B cell (primary cell): ENCODE measurements at regions not wholly inside any gene's neighbourhood (a gene's known extent, or its start where the extent isn't known, plus 50 kb on each side); places are given as distances from the start of the nearest gene placed in this dataset.

Experiments used
- ATAC-seq: fragments of 200-7000 bp; cut with Tn5 transposase; one replicate; pipeline ENCODE4 v1.10.0; 2021; ENCODE audit warnings: low read depth, mild to moderate bottlenecking, moderate number of reproducible peaks, moderate library complexity
- CTCF ChIA-PET: fragments of 350-600 bp; sonication (Branson Sonifier 250); formaldehyde crosslinking; loops from one replicate; lab custom pipeline; 2021; ENCODE audit warnings: antibody characterized with exemption, inconsistent platforms; lab: Charles Lee
- POLR2A ChIA-PET: fragments of 350-600 bp; sonication (Branson Sonifier 250); formaldehyde crosslinking; loops from one replicate; lab custom pipeline; 2021; ENCODE audit warnings: antibody characterized with exemption; lab: Charles Lee
- DNase-seq: peaks from one replicate; pipeline ENCODE4 v3.0.0; 2013
- H2AFZ ChIP-seq: 2 replicates; pipeline ENCODE4 v1.6.1; 2012; ENCODE audit warnings: mild to moderate bottlenecking, low read depth, low read length; ENCODE audit not compliant: insufficient read depth, poor library complexity, severe bottlenecking
- H3K27ac ChIP-seq, 2 donors: 1 replicate in 1 of 2; 2 replicates in 1 of 2; pipeline ENCODE4 v1.5.1; 2012 to 2013; ENCODE audit warnings: low read length in 2 of 2, mild to moderate bottlenecking in 2 of 2, moderate library complexity in 1 of 2
- H3K27me3 ChIP-seq, 4 experiments: fragments of 200-600 bp in 1 of 4; sonication (generic) in 1 of 4; replicated peaks in 1 of 4; 1 replicate in 2 of 4; 2 replicates in 2 of 4; pipeline versions ENCODE4 v1.6.1 to v1.7.0; 2013 to 2016; ENCODE audit warnings: low read length in 3 of 4, mild to moderate bottlenecking in 2 of 4, mixed read lengths in 1 of 4, moderate library complexity in 1 of 4; ENCODE audit not compliant: insufficient read depth in 4 of 4, control insufficient read depth in 3 of 4; ENCODE audit errors: control extremely low read depth in 1 of 4
- H3K36me3 ChIP-seq, 2 experiments: replicated peaks in 1 of 2; 1 replicate in 1 of 2; 2 replicates in 1 of 2; pipeline versions ENCODE4 v1.6.1 to v1.7.1; 2013; ENCODE audit warnings: low read length in 1 of 2; ENCODE audit not compliant: insufficient read depth in 2 of 2, control insufficient read depth in 1 of 2; ENCODE audit errors: control extremely low read depth in 1 of 2, extremely low read depth in 1 of 2
- H3K4me1 ChIP-seq, 2 donors: fragments of 200-600 bp in 1 of 2; sonication (generic) in 1 of 2; 1 replicate in 1 of 2; 2 replicates in 1 of 2; pipeline versions ENCODE4 v1.5.1 to v1.6.1; 2013 to 2017; ENCODE audit warnings: low read length in 2 of 2; ENCODE audit not compliant: control insufficient read depth in 2 of 2, insufficient read depth in 2 of 2
- H3K4me2 ChIP-seq: replicated peaks from 2 replicates; pipeline ENCODE3; 2012; ENCODE audit warnings: mild to moderate bottlenecking, low read depth, low read length; ENCODE audit not compliant: poor library complexity, severe bottlenecking
- H3K4me3 ChIP-seq, 5 experiments: fragments of 200-600 bp in 1 of 5; sonication (generic) in 1 of 5; 1 replicate in 3 of 5; 2 replicates in 2 of 5; pipeline versions ENCODE4 v1.5.1 to v1.7.0; 2011 to 2016; ENCODE audit warnings: low read length in 4 of 5, mild to moderate bottlenecking in 4 of 5, low read depth in 2 of 5, control low read depth in 1 of 5, moderate library complexity in 1 of 5; ENCODE audit not compliant: insufficient read depth in 1 of 5; ENCODE audit errors: control extremely low read depth in 1 of 5, extremely low read depth in 1 of 5
- H3K79me2 ChIP-seq: fragments of 200-600 bp; sonication (generic); one replicate; pipeline ENCODE4 v1.6.0; 2016; ENCODE audit warnings: low read length; ENCODE audit not compliant: control insufficient read depth, insufficient read depth
- H3K9ac ChIP-seq: fragments of 200-600 bp; sonication (generic); 2 replicates; pipeline ENCODE4 v1.6.1; 2017; ENCODE audit warnings: mild to moderate bottlenecking, low read length, moderate library complexity
- H3K9me3 ChIP-seq, 3 donors: one replicate each; pipeline versions ENCODE4 v1.6.1 to v1.7.1; 2013; ENCODE audit warnings: low read length in 2 of 3; ENCODE audit not compliant: control insufficient read depth in 2 of 3, insufficient read depth in 1 of 3; ENCODE audit errors: control extremely low read depth in 1 of 3
- H4K20me1 ChIP-seq: 2 replicates; pipeline ENCODE4 v1.6.0; 2012; ENCODE audit warnings: mild to moderate bottlenecking, low read length; ENCODE audit not compliant: insufficient read depth, control insufficient read depth, poor library complexity, severe bottlenecking
- H3K27ac Mint-ChIP-seq: one replicate; pipeline ENCODE4 v1.8.0; 2021; ENCODE audit warnings: mixed read lengths
- H3K27me3 Mint-ChIP-seq: one replicate; pipeline ENCODE4 v1.8.0; 2021; ENCODE audit warnings: mixed read lengths
- H3K4me1 Mint-ChIP-seq: one replicate; pipeline ENCODE4 v1.8.0; 2021; ENCODE audit warnings: mixed read lengths
- H3K4me3 Mint-ChIP-seq: one replicate; pipeline ENCODE4 v1.8.0; 2021; ENCODE audit warnings: mixed read lengths
- H3K9me3 Mint-ChIP-seq: one replicate; pipeline ENCODE4 v1.8.0; 2022; ENCODE audit warnings: mixed read lengths; ENCODE audit not compliant: insufficient read depth
- EZH2 ChIP-seq: IDR thresholded peaks from 2 replicates; pipeline ENCODE4 v1.6.1; 2012; ENCODE audit warnings: borderline replicate concordance, low read depth, mild to moderate bottlenecking, moderate library complexity, low read length; ENCODE audit not compliant: insufficient read depth, poor library complexity, severe bottlenecking
- WGBS: methylation state at CpG from one replicate; pipeline ENCODE4 v1.1.5; 2013; ENCODE audit warnings: missing lambda C conversion rate; ENCODE audit not compliant: insufficient coverage; 5-methylcytosine and 5-hydroxymethylcytosine counted together
- intact Hi-C: fragments of 100-400 bp; cut with micrococcal nuclease; formaldehyde crosslinking; loops from one replicate; pipeline ENCODE4 v1.10.0; 2022
- TF ChIP-seq, protein P1 (sequence below): fragments of 200-600 bp; IDR thresholded peaks from one replicate; pipeline ENCODE4 v1.8.0; 2022; ENCODE audit warnings: antibody characterized with exemption, mild to moderate bottlenecking

DNA sequence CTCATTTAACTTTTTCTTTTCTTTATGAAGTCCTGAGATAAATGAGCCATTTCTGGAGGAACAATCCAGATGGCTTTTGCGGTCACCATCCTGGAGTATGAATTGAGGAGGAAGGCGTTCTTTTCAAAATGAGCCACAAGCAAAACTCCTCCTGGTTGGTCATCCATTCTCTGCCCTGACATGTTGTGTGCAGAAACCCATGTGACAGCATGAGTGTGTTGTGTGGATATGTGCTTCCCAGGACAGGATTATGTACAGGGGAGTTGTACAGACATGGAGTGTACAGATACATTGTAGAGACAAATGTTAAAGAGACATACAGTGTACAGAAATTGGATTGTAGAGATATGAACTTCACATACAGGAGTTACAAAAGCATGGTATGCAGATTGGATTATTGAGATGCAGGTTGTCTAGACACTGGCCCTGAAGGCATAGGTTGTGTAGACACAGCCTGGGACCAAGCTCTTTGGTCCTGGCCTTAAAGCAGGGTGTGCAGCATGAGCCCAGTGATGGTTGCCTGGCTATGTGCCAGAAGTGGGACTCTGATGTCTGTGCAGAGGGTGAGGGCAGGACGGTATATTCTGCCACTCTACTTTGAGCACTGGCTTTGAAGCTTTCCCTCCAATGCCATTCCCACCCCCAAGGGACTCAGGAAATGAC is 178.5 kb upstream of the ZBED5 start:
- H3K4me1 ChIP-seq: no peaks in the 10 kb centered on the region
- Mint-ChIP-seq H3K27me3 (peaks cover 35% of the 10 kb centered on the region), H3K4me3 (no peak overlapping the region), H3K4me1 (no peaks in the 10 kb centered on the region), H3K27ac (no peak overlapping the region), H3K9me3 (no peaks in the 10 kb centered on the region)
- H4K20me1 ChIP-seq: no peaks in the 10 kb centered on the region
- H3K27ac ChIP-seq: no peak overlapping the region
- WGBS: no CpG with 5 or more reads among the region's 3 CpGs
- no peak overlapping the region for H3K4me3 ChIP-seq
- DNase-seq (no peak), ATAC-seq (no peak)
- CTCF ChIA-PET: interaction anchor here (0.5 to 11.5 kb wide), 11 partner anchors 10 to 1011 kb away, joined by 3 to 78 read pairs (median 4); no protein-coding TSS in a partner anchor
- H3K36me3 ChIP-seq: no peaks in the 10 kb centered on the region
- no peaks in the 10 kb centered on the region for H3K9me3 ChIP-seq
- POLR2A ChIA-PET: no interaction called here
- H3K4me2 ChIP-seq: no peak overlapping the region
- peaks cover 0 to 16% (median 5%) of the 10 kb centered on the region in 4 experiments for H3K27me3 ChIP-seq
- TF ChIP-seq, protein P1, sequence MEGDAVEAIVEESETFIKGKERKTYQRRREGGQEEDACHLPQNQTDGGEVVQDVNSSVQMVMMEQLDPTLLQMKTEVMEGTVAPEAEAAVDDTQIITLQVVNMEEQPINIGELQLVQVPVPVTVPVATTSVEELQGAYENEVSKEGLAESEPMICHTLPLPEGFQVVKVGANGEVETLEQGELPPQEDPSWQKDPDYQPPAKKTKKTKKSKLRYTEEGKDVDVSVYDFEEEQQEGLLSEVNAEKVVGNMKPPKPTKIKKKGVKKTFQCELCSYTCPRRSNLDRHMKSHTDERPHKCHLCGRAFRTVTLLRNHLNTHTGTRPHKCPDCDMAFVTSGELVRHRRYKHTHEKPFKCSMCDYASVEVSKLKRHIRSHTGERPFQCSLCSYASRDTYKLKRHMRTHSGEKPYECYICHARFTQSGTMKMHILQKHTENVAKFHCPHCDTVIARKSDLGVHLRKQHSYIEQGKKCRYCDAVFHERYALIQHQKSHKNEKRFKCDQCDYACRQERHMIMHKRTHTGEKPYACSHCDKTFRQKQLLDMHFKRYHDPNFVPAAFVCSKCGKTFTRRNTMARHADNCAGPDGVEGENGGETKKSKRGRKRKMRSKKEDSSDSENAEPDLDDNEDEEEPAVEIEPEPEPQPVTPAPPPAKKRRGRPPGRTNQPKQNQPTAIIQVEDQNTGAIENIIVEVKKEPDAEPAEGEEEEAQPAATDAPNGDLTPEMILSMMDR: no peak
- no peak for TF ChIP-seq EZH2
- no peak overlapping the region for H3K9ac ChIP-seq
- no peak overlapping the region for H2AFZ ChIP-seq
- intact Hi-C loops: loop anchor here (2.0 kb wide), 1 partner anchor 230 kb away; no protein-coding TSS in a partner anchor
- H3K79me2 ChIP-seq: no peaks in the 10 kb centered on the region

DNA sequence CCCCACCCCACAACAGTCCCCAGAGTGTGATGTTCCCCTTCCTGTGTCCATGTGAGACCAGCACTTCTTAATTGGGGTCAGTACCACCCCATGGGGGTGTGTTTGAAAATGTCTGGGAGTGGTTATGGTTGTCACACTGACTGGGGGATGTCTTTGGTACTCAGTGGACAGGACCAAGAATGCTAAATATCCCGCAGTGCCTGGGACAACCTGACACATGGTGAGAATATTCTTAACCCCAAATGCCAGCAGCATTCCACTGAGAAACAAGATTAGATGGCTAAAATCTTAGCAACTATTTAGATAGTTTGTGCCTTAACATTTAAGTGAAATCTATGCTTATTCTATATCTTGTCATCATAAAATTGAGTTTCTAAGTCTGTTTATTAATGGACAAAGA is 177.5 kb upstream of the ZBED5 start:
- H3K9me3 ChIP-seq: no peaks in the 10 kb centered on the region
- H3K27ac ChIP-seq: no peak overlapping the region
- H4K20me1 ChIP-seq: no peaks in the 10 kb centered on the region
- CTCF ChIA-PET: interaction anchor here (1.0 to 11.5 kb wide), 7 partner anchors 9 to 1012 kb away, joined by 3 to 78 read pairs (median 4); no protein-coding TSS in a partner anchor
- DNase-seq: no peak
- H3K4me2 ChIP-seq: no peak overlapping the region
- H3K27me3 Mint-ChIP-seq: peaks cover 34% of the 10 kb centered on the region
- intact Hi-C loops: no loop called here
- no peaks in the 10 kb centered on the region for H3K36me3 ChIP-seq
- TF ChIP-seq, protein P1: no peak
- no peak for TF ChIP-seq EZH2
- no peak for ATAC-seq
- no peak overlapping the region for H2AFZ ChIP-seq
- no peaks in the 10 kb centered on the region for H3K9me3 Mint-ChIP-seq
- POLR2A ChIA-PET: no interaction called here
- H3K27ac Mint-ChIP-seq: no peak overlapping the region
- no CpG with 5 or more reads among the region's 1 CpG for WGBS
- no peaks in the 10 kb centered on the region for H3K4me1 Mint-ChIP-seq
- peaks cover 0 to 16% (median 6%) of the 10 kb centered on the region in 4 experiments for H3K27me3 ChIP-seq
- H3K4me3 ChIP-seq: no peak overlapping the region
- no peak overlapping the region for H3K9ac ChIP-seq
- no peaks in the 10 kb centered on the region for H3K4me1 ChIP-seq
- H3K4me3 Mint-ChIP-seq: no peak overlapping the region
- H3K79me2 ChIP-seq: no peaks in the 10 kb centered on the region
